Endothelial cell of umbilical vein (primary cell): ENCODE measurements at regions not wholly inside any gene's neighbourhood (a gene's known extent, or its start where the extent isn't known, plus 50 kb on each side); places are given as distances from the start of the nearest gene placed in this dataset.

Source experiments
- BruUV-seq: library from RNA; stranded (reverse); fragments of 400-500 nt; replicated peaks from 2 replicates; lab custom pipeline; 2021; lab: Mats Ljungman, UMichigan
- CTCF ChIA-PET: fragments of 300-600, 350-600 bp; sonication (Branson Sonifier 250); formaldehyde crosslinking; loops from one replicate; lab custom pipeline; 2021; ENCODE audit warnings: antibody characterized with exemption, inconsistent platforms; lab: Charles Lee
- POLR2A ChIA-PET: fragments of 300-600, 350-600 bp; sonication (Branson Sonifier 250); formaldehyde crosslinking; loops from one replicate; lab custom pipeline; 2021; ENCODE audit warnings: antibody characterized with exemption, inconsistent platforms; lab: Charles Lee
- DNase-seq: peaks from one replicate; pipeline ENCODE4 v3.0.0-alpha.2; 2011; ENCODE audit warnings: low read depth, low spot score
- FAIRE-seq: peaks from 2 replicates; lab custom pipeline; 2011; peaks lifted over from hg19 to GRCh38; lab: Jason Lieb, UNC
- H2AFZ ChIP-seq: 2 replicates; pipeline ENCODE4 v1.6.0; 2012; ENCODE audit warnings: low read depth, low read length, control low read depth, inconsistent platforms
- H3K27ac ChIP-seq: 2 replicates; pipeline ENCODE4 v1.5.1; 2011; ENCODE audit warnings: low read depth, mild to moderate bottlenecking, control low read depth, low read length, moderate library complexity; ENCODE audit not compliant: insufficient read depth
- H3K27me3 ChIP-seq, 2 experiments: 2 replicates each; pipeline versions ENCODE4 v1.6.0 to v1.6.1; 2011; ENCODE audit warnings: low read length in 2 of 2, mixed read lengths in 1 of 2; ENCODE audit not compliant: control insufficient read depth in 2 of 2, insufficient read depth in 2 of 2
- H3K36me3 ChIP-seq, 2 experiments: 2 replicates in 1 of 2; 3 replicates in 1 of 2; pipeline ENCODE4 v1.5.1; 2011; ENCODE audit warnings: low read length in 2 of 2, mild to moderate bottlenecking in 1 of 2, moderate library complexity in 1 of 2; ENCODE audit not compliant: control insufficient read depth in 2 of 2, insufficient read depth in 2 of 2; ENCODE audit errors: extremely low read depth in 1 of 2
- H3K4me1 ChIP-seq: 3 replicates; pipeline ENCODE4 v1.5.1; 2011; ENCODE audit warnings: mild to moderate bottlenecking, low read length; ENCODE audit not compliant: control insufficient read depth, insufficient read depth; ENCODE audit errors: extremely low read depth
- H3K4me2 ChIP-seq: 2 replicates; pipeline ENCODE4 v1.6.1; 2011; ENCODE audit warnings: low read length, control low read depth, mixed read lengths; ENCODE audit not compliant: insufficient read depth
- H3K4me3 ChIP-seq, 3 experiments: fragments of 200-600 bp in 1 of 3; sonication (generic), shearing (Covaris generic) in 1 of 3; replicated peaks in 1 of 3; 2 replicates each; pipeline ENCODE4 v1.5.1; 2011 to 2016; ENCODE audit warnings: control low read depth in 3 of 3, low read length in 3 of 3, mild to moderate bottlenecking in 2 of 3, inconsistent platforms in 1 of 3, low read depth in 1 of 3, moderate library complexity in 1 of 3; ENCODE audit not compliant: insufficient read depth in 1 of 3
- H3K79me2 ChIP-seq: 2 replicates; pipeline ENCODE4 v1.6.0; 2012; ENCODE audit warnings: low read length, inconsistent platforms; ENCODE audit not compliant: control insufficient read depth, insufficient read depth
- H3K9ac ChIP-seq: replicated peaks from 2 replicates; pipeline ENCODE3; 2011; ENCODE audit warnings: low read length, control low read depth; ENCODE audit not compliant: insufficient read depth; ENCODE audit errors: extremely low read depth
- H3K9me1 ChIP-seq: replicated peaks from 3 replicates; pipeline ENCODE4 v1.6.0; 2011; ENCODE audit warnings: mild to moderate bottlenecking, low read length; ENCODE audit not compliant: control insufficient read depth, insufficient read depth; ENCODE audit errors: extremely low read depth
- H3K9me3 ChIP-seq: replicated peaks from 2 replicates; pipeline ENCODE4 v1.5.1; 2012; ENCODE audit warnings: low read length, inconsistent platforms; ENCODE audit not compliant: control insufficient read depth, insufficient read depth
- H4K20me1 ChIP-seq: replicated peaks from 2 replicates; pipeline ENCODE3; 2011; ENCODE audit warnings: mild to moderate bottlenecking, low read length; ENCODE audit not compliant: control insufficient read depth, insufficient read depth; ENCODE audit errors: extremely low read depth
- EZH2 ChIP-seq: IDR thresholded peaks from 2 replicates; pipeline ENCODE4 v1.6.1; 2012; ENCODE audit warnings: borderline replicate concordance, low read depth, mild to moderate bottlenecking, moderate library complexity, low read length, inconsistent platforms; ENCODE audit not compliant: severe bottlenecking
- FOS ChIP-seq: IDR thresholded peaks from 2 replicates; pipeline ENCODE4 v1.6.1; 2011; ENCODE audit warnings: mild to moderate bottlenecking, low read length, moderate library complexity, borderline replicate concordance; ENCODE audit not compliant: insufficient read depth
- GATA2 ChIP-seq: IDR thresholded peaks from 2 replicates; pipeline ENCODE4 v1.7.0; 2011; ENCODE audit warnings: low read depth, mild to moderate bottlenecking, moderate library complexity, mixed read lengths, low read length; ENCODE audit not compliant: insufficient read length, insufficient read depth
- JUN ChIP-seq: IDR thresholded peaks from 2 replicates; pipeline ENCODE4 v1.6.1; 2011; ENCODE audit warnings: borderline replicate concordance, low read depth; ENCODE audit not compliant: insufficient read length, insufficient read depth
- MYC ChIP-seq: IDR thresholded peaks from one replicate; pipeline ENCODE4 v1.6.1; 2011; ENCODE audit warnings: mild to moderate bottlenecking, low read depth, low read length
- POLR2A ChIP-seq: IDR thresholded peaks from 2 replicates; pipeline ENCODE4 v1.6.1; 2012; ENCODE audit warnings: low read depth, mild to moderate bottlenecking, control low read depth, low read length
- POLR2AphosphoS5 ChIP-seq: IDR thresholded peaks from 2 replicates; pipeline ENCODE4 v1.6.1; 2012; ENCODE audit warnings: low read depth, mild to moderate bottlenecking, control low read depth, low read length, moderate library complexity; ENCODE audit not compliant: insufficient read depth
- dilution Hi-C: fragments of 300-500 bp; cut with MboI; formaldehyde crosslinking; loops from one replicate; pipeline ENCODE4 v1.15.0; 2019; ENCODE audit warnings: low sequenced_read_pairs; ENCODE audit not compliant: extremely low pct_ligation_motif_present
- intact Hi-C: fragments of 100-400 bp; cut with micrococcal nuclease; formaldehyde crosslinking; loops from one replicate; pipeline ENCODE4 v1.10.0; 2022
- TF ChIP-seq, protein P1 (sequence below): IDR thresholded peaks from 2 replicates; pipeline ENCODE4 v1.6.1; 2011; ENCODE audit not compliant: insufficient read depth, insufficient read length
- TF ChIP-seq, protein P2 (sequence below), 2 donors: IDR thresholded peaks; 1 replicate in 1 of 2; 2 replicates in 1 of 2; pipeline ENCODE4 v1.5.1; 2011; ENCODE audit warnings: low read length in 2 of 2, mild to moderate bottlenecking in 2 of 2, moderate library complexity in 2 of 2, control low read depth in 1 of 2, inconsistent platforms in 1 of 2, low read depth in 1 of 2; ENCODE audit not compliant: insufficient read depth in 1 of 2; ENCODE audit errors: extremely low read depth in 1 of 2

DNA sequence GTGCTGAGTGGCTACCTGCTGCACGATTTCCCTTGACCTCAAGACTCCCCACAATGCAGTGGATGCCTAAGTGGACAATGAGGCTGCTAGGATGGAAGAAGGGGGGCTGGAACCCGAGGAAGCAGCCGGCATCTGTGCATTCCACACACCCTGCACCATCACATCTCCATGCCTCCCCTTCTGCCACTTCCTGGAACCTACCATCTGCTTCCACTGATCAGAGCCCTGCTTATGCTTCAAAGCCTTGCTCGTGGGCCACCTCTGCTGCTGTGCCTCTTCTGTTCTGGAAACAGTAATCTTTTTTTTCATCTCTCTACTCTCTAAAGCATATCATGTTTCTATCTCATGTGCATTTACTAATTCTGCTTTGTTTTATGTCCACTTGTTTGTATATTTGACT is 66.2 kb upstream of the WDR26 start:
- H3K9me1 ChIP-seq: no peaks in the 10 kb centered on the region
- no peak overlapping the region for H3K9ac ChIP-seq
- BruUV-seq: no TSS peak
- FAIRE-seq: no peak
- no peak overlapping the region for H3K4me2 ChIP-seq
- intact Hi-C loops: loop anchor here (5.0 kb wide), 1 partner anchor 427 kb away; the partner anchor contains the start of gene DNAH14
- H3K27ac ChIP-seq: no peak overlapping the region
- peak; percentile 21 for DNase-seq
- CTCF ChIA-PET: no interaction called here
- dilution Hi-C loops: loop anchor here (25.0 kb wide), 1 partner anchor 112 kb away; the partner anchor contains the start of gene CNIH3
- peaks cover 42% of the 10 kb centered on the region for H3K4me1 ChIP-seq
- no peaks in the 10 kb centered on the region for H3K9me3 ChIP-seq
- no peaks in the 10 kb centered on the region for H3K79me2 ChIP-seq
- H3K4me3 ChIP-seq: no peak overlapping the region
- no peaks in the 10 kb centered on the region for H4K20me1 ChIP-seq
- no peaks in the 10 kb centered on the region for H3K36me3 ChIP-seq
- H2AFZ ChIP-seq: no peak overlapping the region
- POLR2A ChIA-PET: no interaction called here
- TF ChIP-seq EZH2 (no peak), GATA2 (no peak), JUN (no peak), MYC (no peak), FOS (no peak), POLR2AphosphoS5 (no peak), POLR2A (no peak)
- TF ChIP-seq, protein P1, sequence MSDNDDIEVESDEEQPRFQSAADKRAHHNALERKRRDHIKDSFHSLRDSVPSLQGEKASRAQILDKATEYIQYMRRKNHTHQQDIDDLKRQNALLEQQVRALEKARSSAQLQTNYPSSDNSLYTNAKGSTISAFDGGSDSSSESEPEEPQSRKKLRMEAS: no peak
- TF ChIP-seq, protein P2, sequence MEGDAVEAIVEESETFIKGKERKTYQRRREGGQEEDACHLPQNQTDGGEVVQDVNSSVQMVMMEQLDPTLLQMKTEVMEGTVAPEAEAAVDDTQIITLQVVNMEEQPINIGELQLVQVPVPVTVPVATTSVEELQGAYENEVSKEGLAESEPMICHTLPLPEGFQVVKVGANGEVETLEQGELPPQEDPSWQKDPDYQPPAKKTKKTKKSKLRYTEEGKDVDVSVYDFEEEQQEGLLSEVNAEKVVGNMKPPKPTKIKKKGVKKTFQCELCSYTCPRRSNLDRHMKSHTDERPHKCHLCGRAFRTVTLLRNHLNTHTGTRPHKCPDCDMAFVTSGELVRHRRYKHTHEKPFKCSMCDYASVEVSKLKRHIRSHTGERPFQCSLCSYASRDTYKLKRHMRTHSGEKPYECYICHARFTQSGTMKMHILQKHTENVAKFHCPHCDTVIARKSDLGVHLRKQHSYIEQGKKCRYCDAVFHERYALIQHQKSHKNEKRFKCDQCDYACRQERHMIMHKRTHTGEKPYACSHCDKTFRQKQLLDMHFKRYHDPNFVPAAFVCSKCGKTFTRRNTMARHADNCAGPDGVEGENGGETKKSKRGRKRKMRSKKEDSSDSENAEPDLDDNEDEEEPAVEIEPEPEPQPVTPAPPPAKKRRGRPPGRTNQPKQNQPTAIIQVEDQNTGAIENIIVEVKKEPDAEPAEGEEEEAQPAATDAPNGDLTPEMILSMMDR (IDR thresholded peaks at IDR 0.05; ENCODE audit: extremely low read depth in 1 of 2, insufficient read depth in 1 of 2, low read depth in 1 of 2, low read length in 2 of 2): no peak
- H3K27me3 ChIP-seq: no peaks in the 10 kb centered on the region
